ENCODE measurements at regions not wholly inside any gene's neighbourhood (a gene's known extent, or its start where the extent isn't known, plus 50 kb on each side); places are given as distances from the start of the nearest gene placed in this dataset.
"Not testable (repeated sequence)": the region's sequence is repeated elsewhere in the genome, so short reads cannot be mapped to it uniquely, and the experiment has no call there.

DNA sequence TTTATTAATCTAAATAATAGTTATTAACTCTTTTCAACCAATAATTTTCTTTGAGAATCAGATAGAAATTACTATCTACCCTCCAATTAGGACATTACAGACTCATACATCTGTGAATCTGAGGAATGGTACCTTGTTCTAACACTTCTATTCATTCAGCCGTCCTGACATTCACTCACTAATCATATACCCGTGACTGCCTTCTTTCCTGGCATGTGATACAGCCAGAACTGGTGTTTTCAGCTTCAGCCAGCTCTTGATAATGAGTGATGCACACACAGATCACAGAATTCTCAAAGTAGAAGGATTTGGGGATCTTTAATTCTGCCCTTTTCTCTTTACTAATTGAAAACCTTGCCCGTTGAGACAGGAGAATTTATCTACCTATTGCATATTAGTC is 499.9 kb downstream of the UTRN start:
- DNase-seq: no peak
- Mint-ChIP-seq H3K27me3 (ENCODE audit: unreplicated experiment) (no peaks in the 10 kb centered on the region), H3K4me1 (ENCODE audit: low read depth, unreplicated experiment) (no peaks in the 10 kb centered on the region), H3K36me3 (ENCODE audit: unreplicated experiment) (no peaks in the 10 kb centered on the region), H3K27ac (ENCODE audit: unreplicated experiment) (no peak overlapping the region), H3K4me3 (ENCODE audit: unreplicated experiment) (no peak overlapping the region), H3K9me3 (ENCODE audit: unreplicated experiment) (no peaks in the 10 kb centered on the region)
- TF ChIP-seq, protein P1, sequence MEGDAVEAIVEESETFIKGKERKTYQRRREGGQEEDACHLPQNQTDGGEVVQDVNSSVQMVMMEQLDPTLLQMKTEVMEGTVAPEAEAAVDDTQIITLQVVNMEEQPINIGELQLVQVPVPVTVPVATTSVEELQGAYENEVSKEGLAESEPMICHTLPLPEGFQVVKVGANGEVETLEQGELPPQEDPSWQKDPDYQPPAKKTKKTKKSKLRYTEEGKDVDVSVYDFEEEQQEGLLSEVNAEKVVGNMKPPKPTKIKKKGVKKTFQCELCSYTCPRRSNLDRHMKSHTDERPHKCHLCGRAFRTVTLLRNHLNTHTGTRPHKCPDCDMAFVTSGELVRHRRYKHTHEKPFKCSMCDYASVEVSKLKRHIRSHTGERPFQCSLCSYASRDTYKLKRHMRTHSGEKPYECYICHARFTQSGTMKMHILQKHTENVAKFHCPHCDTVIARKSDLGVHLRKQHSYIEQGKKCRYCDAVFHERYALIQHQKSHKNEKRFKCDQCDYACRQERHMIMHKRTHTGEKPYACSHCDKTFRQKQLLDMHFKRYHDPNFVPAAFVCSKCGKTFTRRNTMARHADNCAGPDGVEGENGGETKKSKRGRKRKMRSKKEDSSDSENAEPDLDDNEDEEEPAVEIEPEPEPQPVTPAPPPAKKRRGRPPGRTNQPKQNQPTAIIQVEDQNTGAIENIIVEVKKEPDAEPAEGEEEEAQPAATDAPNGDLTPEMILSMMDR (IDR thresholded peaks at IDR 0.05; ENCODE audit: partially characterized antibody, unreplicated experiment): no peak

DNA sequence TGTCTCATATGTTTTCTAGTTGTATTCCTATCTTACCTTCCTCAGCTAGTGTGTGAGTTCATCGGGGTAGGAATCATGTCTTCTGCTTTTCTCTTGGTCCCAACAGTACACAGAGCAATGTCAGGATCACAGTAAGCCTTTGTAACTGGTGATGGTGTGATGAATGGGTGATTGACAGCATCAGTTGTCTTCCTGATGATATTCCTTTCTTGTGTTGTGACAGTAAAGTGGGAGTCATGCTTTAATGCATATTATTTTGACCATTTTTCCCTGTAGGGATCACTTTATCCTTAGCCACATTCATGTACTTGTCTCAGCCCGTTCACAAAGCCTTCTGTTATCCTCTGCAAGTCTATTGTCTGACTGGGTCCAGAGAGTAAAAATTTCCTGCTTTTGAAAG is 501.7 kb downstream of the UTRN start:
- Mint-ChIP-seq H3K36me3 (ENCODE audit: unreplicated experiment) (no peaks in the 10 kb centered on the region), H3K4me3 (ENCODE audit: unreplicated experiment) (no peak overlapping the region)
- TF ChIP-seq, protein P1 (IDR thresholded peaks at IDR 0.05; ENCODE audit: partially characterized antibody, unreplicated experiment): no peak

DNA sequence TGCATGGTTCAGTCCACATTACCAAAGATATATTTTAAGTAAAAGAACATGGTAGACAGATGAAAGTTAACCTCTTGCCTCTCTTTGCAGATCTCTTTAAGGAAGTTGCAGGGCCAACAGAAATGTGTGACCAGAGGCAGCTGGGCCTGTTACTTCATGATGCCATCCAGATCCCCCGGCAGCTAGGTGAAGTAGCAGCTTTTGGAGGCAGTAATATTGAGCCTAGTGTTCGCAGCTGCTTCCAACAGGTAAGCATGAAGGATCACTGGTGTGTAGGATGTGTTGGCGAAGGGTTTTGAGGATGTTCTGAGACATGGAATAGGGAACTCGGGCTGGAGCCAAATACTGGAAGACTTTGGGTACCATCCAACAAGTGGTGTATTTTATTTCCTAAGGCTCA is 508.6 kb downstream of the UTRN start:
- H3K36me3 Mint-ChIP-seq (ENCODE audit: unreplicated experiment): no peaks in the 10 kb centered on the region
- H3K27ac Mint-ChIP-seq (ENCODE audit: unreplicated experiment): no peak overlapping the region

More for the DNA sequence above, 501.7 kb downstream of the UTRN start:
- H3K9me3 Mint-ChIP-seq (ENCODE audit: unreplicated experiment): no peaks in the 10 kb centered on the region
- H3K27me3 Mint-ChIP-seq (ENCODE audit: unreplicated experiment): no peaks in the 10 kb centered on the region
- no peak for DNase-seq
- H3K4me1 Mint-ChIP-seq (ENCODE audit: low read depth, unreplicated experiment): no peaks in the 10 kb centered on the region
- no peak overlapping the region for H3K27ac Mint-ChIP-seq (ENCODE audit: unreplicated experiment)

GRCh38 chr6:144795022-144795421 is 509.9 kb downstream of the UTRN start:
- not testable (repeated sequence) for H3K27ac Mint-ChIP-seq (ENCODE audit: unreplicated experiment); H3K27me3 Mint-ChIP-seq (ENCODE audit: unreplicated experiment); H3K4me1 Mint-ChIP-seq (ENCODE audit: low read depth, unreplicated experiment); H3K36me3 Mint-ChIP-seq (ENCODE audit: unreplicated experiment); H3K9me3 Mint-ChIP-seq (ENCODE audit: unreplicated experiment); H3K4me3 Mint-ChIP-seq (ENCODE audit: unreplicated experiment); DNase-seq

More for the DNA sequence above, 508.6 kb downstream of the UTRN start:
- H3K27me3 Mint-ChIP-seq (ENCODE audit: unreplicated experiment): no peaks in the 10 kb centered on the region
- H3K4me3 Mint-ChIP-seq (ENCODE audit: unreplicated experiment): no peak overlapping the region
- TF ChIP-seq, protein P1 (IDR thresholded peaks at IDR 0.05; ENCODE audit: partially characterized antibody, unreplicated experiment): no peak
- no peak for DNase-seq
- H3K9me3 Mint-ChIP-seq (ENCODE audit: unreplicated experiment): no peaks in the 10 kb centered on the region
- no peaks in the 10 kb centered on the region for H3K4me1 Mint-ChIP-seq (ENCODE audit: low read depth, unreplicated experiment)

- Mint-ChIP-seq H3K9me3 (ENCODE audit: unreplicated experiment) (no peaks in the 10 kb centered on the region), H3K27me3 (ENCODE audit: unreplicated experiment) (no peaks in the 10 kb centered on the region), H3K4me3 (ENCODE audit: unreplicated experiment) (no peak overlapping the region), H3K36me3 (ENCODE audit: unreplicated experiment) (no peaks in the 10 kb centered on the region), H3K27ac (ENCODE audit: unreplicated experiment) (no peak overlapping the region), H3K4me1 (ENCODE audit: low read depth, unreplicated experiment) (no peaks in the 10 kb centered on the region)
- TF ChIP-seq, protein P1 (IDR thresholded peaks at IDR 0.05; ENCODE audit: partially characterized antibody, unreplicated experiment): no peak
- DNase-seq: no peak
Observed at GRCh38 chr6:144796070-144796469, 510.9 kb downstream of the UTRN start.
